ENCODE measurements at regions not wholly inside any gene's neighbourhood (a gene's known extent, or its start where the extent isn't known, plus 50 kb on each side); places are given as distances from the start of the nearest gene placed in this dataset.

GRCh38 chr16:89027281-89027680 is 50.3 kb upstream of the CBFA2T3 start:
- no peak for DNase-seq

GRCh38 chr16:89031715-89032659 is 55.0 kb upstream of the CBFA2T3 start:
- no peak for DNase-seq

DNA sequence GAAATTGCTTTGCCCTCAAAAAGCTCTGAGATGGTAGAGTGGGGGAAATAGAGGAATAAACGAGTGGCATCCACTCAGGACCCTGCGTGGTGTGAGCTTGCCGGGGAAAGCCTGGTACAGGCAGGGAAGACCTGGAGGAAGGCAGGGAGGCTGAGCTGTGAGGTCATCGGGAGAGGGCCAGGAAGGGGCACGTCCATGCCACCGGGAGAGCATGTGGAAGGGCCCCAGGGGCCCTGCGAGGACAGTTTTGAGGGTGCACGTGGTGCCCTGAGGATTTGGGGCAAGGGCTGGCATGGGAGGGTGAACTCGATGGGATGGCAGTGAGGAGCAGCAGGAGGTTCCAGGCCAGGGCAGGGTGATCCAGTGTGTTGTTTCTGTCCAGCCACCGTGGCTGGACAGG is 56.3 kb upstream of the CBFA2T3 start:
- DNase-seq: no peak

- no peak for DNase-seq
Observed at GRCh38 chr16:89033796-89034572, 57.0 kb upstream of the CBFA2T3 start.

GRCh38 chr16:89034573-89034961 is 57.6 kb upstream of the CBFA2T3 start:
- no peak for DNase-seq

GRCh38 chr16:89034971-89035668 is 58.1 kb upstream of the CBFA2T3 start:
- DNase-seq: peak; percentile 59

DNA sequence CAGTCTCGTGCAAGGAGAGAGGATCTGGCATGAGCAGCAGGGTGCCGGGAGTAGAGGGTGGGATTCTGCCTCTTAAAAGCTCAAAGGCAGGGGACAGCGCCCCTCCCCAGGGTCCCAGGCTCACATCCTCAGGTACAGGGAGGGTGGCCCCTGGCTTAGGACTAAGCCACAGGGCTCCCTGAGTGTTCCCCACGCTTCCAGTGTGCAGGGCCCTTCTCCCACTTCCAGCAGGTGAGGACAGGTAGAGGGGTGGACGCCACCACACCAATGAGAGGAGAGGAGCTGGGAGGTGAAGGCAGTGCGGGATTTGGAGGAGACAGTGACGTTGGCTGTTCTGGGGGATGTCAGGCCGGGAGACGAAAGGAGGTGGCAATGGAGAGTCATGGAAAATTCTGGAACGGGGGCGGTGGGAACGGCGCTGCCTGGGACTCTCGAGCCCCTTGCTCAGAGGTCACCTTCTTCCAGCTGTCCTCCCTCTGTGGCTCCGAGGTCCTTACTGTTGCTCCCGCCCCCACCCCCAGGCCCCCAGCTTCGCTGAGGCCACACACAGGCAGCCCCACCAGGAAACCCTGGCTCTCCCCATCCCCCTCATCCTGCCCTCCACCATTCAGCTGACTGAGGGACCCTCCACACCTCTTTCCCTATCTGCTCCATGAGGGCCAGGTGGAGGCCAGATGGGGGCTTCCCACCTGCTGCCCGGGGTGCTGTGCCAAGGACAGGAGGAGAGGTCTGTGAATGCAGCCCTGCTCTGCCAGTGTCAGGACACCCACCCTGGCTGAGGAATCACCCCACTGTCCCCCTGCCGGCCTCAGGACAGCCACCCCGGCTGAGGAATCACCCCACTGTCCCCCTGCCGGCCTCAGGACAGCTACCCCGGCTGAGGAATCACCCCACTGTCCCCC is 57.7 kb upstream of the ACSF3 start:
- no peak for DNase-seq

GRCh38 chr16:89036776-89037175 is 56.9 kb upstream of the ACSF3 start:
- no peak for DNase-seq

DNA sequence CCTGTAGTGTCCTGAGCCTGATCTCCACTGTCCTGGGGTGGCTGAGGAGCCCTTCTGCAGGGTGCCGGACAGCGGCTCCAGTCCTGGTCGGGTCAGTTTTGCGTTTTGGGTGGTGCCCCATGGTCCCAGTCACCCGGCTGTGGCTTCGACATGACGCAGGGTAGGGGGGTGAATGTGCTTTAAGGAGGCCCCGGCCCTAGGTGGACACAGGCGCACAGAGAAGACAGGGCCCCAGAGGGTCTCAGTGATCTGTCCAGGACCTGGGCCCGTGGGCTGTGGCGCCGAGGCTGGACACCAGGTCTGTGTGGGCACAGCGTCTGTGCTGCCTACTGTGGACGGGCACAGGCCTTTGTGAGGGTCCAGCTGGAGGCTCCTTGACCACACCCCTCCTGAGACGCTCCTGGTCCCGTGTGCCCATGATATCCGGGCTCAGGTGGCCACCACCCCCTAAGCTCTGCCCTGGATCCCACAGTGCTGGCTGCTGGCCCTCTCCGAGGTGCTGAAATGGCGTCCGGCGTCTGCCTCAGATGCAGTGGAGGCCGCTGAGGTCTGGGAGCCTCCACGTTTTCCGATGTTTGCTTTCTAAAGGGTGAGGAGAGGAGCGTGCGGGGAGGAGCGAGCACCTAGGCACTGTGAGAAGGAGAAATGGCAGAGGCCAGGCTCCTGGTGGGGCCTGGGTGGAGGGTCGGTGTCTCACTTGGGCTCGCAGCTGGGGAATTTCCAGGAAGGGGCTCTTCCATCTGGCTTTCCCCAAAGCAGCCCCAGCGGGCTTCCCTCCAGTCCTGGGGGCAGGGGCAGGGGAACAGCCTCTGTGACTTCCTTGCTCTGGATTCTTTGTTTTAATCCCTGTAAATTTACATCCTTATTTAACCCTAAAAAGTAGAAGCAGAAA is 56.1 kb upstream of the ACSF3 start:
- no peak for DNase-seq

- peak; percentile 76 for DNase-seq
Observed at GRCh38 chr16:89038221-89038721, 55.4 kb upstream of the ACSF3 start.

- DNase-seq: no peak
Observed at GRCh38 chr16:89038811-89039735, 54.6 kb upstream of the ACSF3 start.

- no peak for DNase-seq
Observed at GRCh38 chr16:89039756-89040155, 53.9 kb upstream of the ACSF3 start.

DNA sequence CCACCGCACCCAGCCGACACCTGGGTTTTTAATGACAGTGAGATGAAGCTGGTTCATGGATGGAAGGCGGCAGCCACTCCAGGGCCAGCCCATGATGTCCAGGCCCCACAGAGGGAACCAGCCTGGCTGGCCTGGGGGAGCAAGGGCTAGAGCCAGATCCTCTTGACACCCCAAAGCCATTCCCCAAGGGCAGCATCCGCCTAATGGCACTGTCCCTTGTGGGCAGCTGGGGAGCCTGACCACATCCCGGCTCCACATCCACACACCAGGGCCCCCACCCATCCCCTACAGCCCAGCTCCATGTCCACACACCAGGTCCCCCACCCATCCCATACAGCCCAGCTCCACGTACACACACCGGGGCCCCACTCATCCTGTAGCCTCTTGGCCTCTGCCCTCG is 53.3 kb upstream of the ACSF3 start:
- no peak for DNase-seq

DNA sequence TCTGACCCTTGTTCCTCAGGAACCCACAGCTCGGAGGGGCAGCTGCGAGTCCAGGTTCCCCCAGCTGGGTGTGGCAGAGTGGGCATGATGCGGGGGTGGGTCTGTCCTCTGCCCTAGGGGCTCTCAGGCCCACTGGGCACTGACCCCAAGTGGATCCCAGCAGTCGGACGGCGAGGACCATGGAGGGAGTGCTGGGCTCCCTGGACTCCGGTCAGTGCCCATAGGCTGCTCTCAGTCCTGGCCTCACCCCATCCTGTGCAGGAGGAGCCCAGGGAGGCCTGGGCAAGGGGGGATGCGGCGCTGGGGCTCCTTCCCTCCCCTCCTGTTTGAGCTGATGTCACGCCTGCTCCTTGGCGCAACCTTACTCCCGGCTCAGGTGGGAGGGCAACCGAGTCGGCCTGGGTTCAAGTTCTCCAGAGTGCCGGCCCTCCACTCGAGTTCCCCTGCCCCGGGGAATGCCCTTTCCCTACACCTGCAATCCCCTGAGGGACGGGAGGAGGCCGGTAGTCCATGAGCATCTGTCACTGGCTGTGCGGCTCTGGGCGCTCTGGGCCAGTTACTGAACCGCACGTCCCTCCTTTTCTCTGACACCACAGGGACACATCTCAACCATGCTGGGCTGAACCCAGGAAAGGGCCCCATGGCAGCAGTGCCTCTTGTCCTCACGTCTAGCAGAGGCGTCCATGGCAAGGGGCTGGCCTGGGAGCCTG is 52.6 kb upstream of the ACSF3 start:
- DNase-seq: no peak

GRCh38 chr16:89041571-89042481 is 51.8 kb upstream of the ACSF3 start:
- no peak for DNase-seq

DNA sequence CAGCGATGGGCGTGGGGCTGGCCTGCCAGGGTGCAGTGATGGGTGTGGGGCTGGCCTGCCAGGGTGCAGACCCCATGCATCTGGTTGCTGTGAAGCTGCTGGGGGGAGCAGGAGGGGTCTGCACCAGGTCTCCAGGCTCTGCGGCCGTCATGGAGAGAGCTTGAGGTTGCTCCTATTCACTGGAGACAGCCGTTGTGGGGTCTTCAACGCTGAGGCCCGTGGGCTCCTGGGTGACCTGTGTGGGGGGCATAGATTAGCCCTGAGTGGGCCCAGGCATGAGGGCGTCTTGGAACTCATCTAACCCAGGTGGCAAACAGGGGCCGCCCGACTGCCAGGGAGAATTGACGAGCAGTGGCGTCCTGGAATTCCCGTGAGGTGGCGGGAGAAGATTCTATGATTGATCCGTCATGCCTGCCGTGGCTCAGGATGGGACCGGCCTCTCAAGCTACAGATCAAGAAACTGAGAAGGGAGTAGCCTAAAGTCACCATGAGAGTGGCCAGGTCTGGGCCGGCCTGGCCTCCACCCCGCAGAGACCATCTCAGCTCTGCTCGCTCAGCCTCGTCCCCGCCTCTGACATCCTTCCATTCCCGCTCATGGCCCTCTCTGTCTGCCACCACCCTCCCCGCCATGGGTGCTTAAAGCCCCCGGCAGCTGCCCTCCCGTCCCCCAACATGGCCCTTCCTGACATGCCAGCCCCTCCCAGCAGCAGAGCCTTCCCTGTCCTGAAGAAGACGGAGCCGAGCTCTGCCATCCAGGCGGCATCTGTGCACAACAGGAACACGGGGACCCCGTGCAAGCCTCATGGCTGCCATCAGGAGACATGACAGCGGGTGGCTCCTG is 50.7 kb upstream of the ACSF3 start:
- no peak for DNase-seq

Measured in NCI-H524 treated with DMSO at 0.1 percent for 48 hours (cell line).